ENCODE measurements at regions not wholly inside any gene's neighbourhood (a gene's known extent, or its start where the extent isn't known, plus 50 kb on each side); places are given as distances from the start of the nearest gene placed in this dataset.
A peak's percentile ranks its signal among the peaks of the same experiment; 100 is the strongest.

- no peaks in the 10 kb centered on the region for H3K4me1 ChIP-seq (ENCODE audit: control insufficient read depth in 1 of 2, insufficient read depth in 2 of 2, low read length in 2 of 2)
- H2AFZ ChIP-seq (ENCODE audit: insufficient read depth, low read length, poor library complexity), result no peak overlapping the region
- H2BK5ac ChIP-seq (ENCODE audit: low read depth, low read length, poor library complexity), result no peak overlapping the region
- no CpG with 5 or more reads among the region's 4 CpGs for WGBS (ENCODE audit: extremely low coverage, insufficient coverage, insufficient read length)
- H3K79me2 ChIP-seq (ENCODE audit: control insufficient read depth, insufficient read depth, low read length, poor library complexity), result no peaks in the 10 kb centered on the region
- no peak overlapping the region for H3K18ac ChIP-seq (ENCODE audit: low read length)
- H3K27me3 ChIP-seq (ENCODE audit: insufficient read depth, low read length), result no peaks in the 10 kb centered on the region
- H2BK12ac ChIP-seq (ENCODE audit: low read length), result no peak overlapping the region
- no peak overlapping the region for H3K4me3 ChIP-seq (ENCODE audit: low read depth, low read length)
- H3K9ac ChIP-seq (ENCODE audit: low read length), result no peak overlapping the region
- no peak overlapping the region for H2BK120ac ChIP-seq (ENCODE audit: insufficient read depth, low read length, poor library complexity)
- no peak overlapping the region for H3K23ac ChIP-seq (ENCODE audit: low read length)
- DNase-seq, result no peak
- H3K14ac ChIP-seq (ENCODE audit: low read length), result no peak overlapping the region
- H3K36me3 ChIP-seq (ENCODE audit: control insufficient read depth in 1 of 2, insufficient read depth in 2 of 2, low read length in 2 of 2), result no peaks in the 10 kb centered on the region
- no peak overlapping the region for H2AK5ac ChIP-seq (ENCODE audit: low read length)
- H3K4ac ChIP-seq (ENCODE audit: low read depth, low read length), result no peak overlapping the region
- no peak overlapping the region for H4K12ac ChIP-seq (ENCODE audit: low read depth, low read length)
- H4K91ac ChIP-seq (ENCODE audit: low read depth, low read length), result no peak overlapping the region
- H3K79me1 ChIP-seq (ENCODE audit: low read length), result no peaks in the 10 kb centered on the region
- no peak overlapping the region for H3K4me2 ChIP-seq (ENCODE audit: low read length)
- H3K27ac ChIP-seq (ENCODE audit: low read depth, low read length), result no peak overlapping the region
- H3K9me3 ChIP-seq (ENCODE audit: insufficient read depth, low read depth, low read length), result no peaks in the 10 kb centered on the region
- no peak overlapping the region for H4K8ac ChIP-seq (ENCODE audit: low read depth, low read length)
Observed at GRCh38 chr2:159860581-159861310, 62.7 kb upstream of the CD302 start.

GRCh38 chr2:159859583-159859982 lies 61.6 kb upstream of the CD302 start:
- Histone ChIP-seq H3K23ac (ENCODE audit: low read length) (no peak overlapping the region), H3K79me1 (ENCODE audit: low read length) (no peaks in the 10 kb centered on the region), H3K36me3 (ENCODE audit: control insufficient read depth in 1 of 2, insufficient read depth in 2 of 2, low read length in 2 of 2) (no peaks in the 10 kb centered on the region), H3K79me2 (ENCODE audit: control insufficient read depth, insufficient read depth, low read length, poor library complexity) (no peaks in the 10 kb centered on the region), H3K9me3 (ENCODE audit: insufficient read depth, low read depth, low read length) (no peaks in the 10 kb centered on the region), H3K4me3 (ENCODE audit: low read depth, low read length) (no peak overlapping the region), H3K4ac (ENCODE audit: low read depth, low read length) (no peak overlapping the region), H3K9ac (ENCODE audit: low read length) (no peak overlapping the region), H3K4me1 (ENCODE audit: control insufficient read depth in 1 of 2, insufficient read depth in 2 of 2, low read length in 2 of 2) (no peaks in the 10 kb centered on the region), H3K14ac (ENCODE audit: low read length) (no peak overlapping the region), H2BK120ac (ENCODE audit: insufficient read depth, low read length, poor library complexity) (no peak overlapping the region), H2AK5ac (ENCODE audit: low read length) (no peak overlapping the region), H4K12ac (ENCODE audit: low read depth, low read length) (no peak overlapping the region), H4K91ac (ENCODE audit: low read depth, low read length) (no peak overlapping the region), H2AFZ (ENCODE audit: insufficient read depth, low read length, poor library complexity) (no peak overlapping the region), H4K8ac (ENCODE audit: low read depth, low read length) (no peak overlapping the region), H2BK5ac (ENCODE audit: low read depth, low read length, poor library complexity) (no peak overlapping the region), H3K27me3 (ENCODE audit: insufficient read depth, low read length) (no peaks in the 10 kb centered on the region), H3K18ac (ENCODE audit: low read length) (no peak overlapping the region), H2BK12ac (ENCODE audit: low read length) (no peak overlapping the region), H3K27ac (ENCODE audit: low read depth, low read length) (no peak overlapping the region), H3K4me2 (ENCODE audit: low read length) (no peak overlapping the region)
- DNase-seq, result no peak
- no CpG with 5 or more reads among the region's 1 CpG for WGBS (ENCODE audit: extremely low coverage, insufficient coverage, insufficient read length)

- Histone ChIP-seq H3K27ac (ENCODE audit: low read depth, low read length) (no peak overlapping the region), H4K91ac (ENCODE audit: low read depth, low read length) (no peak overlapping the region), H3K4me3 (ENCODE audit: low read depth, low read length) (no peak overlapping the region), H3K4me2 (ENCODE audit: low read length) (no peak overlapping the region), H3K79me2 (ENCODE audit: control insufficient read depth, insufficient read depth, low read length, poor library complexity) (no peaks in the 10 kb centered on the region), H4K12ac (ENCODE audit: low read depth, low read length) (no peak overlapping the region), H4K8ac (ENCODE audit: low read depth, low read length) (no peak overlapping the region), H3K4me1 (ENCODE audit: control insufficient read depth in 1 of 2, insufficient read depth in 2 of 2, low read length in 2 of 2) (no peaks in the 10 kb centered on the region), H2AK5ac (ENCODE audit: low read length) (no peak overlapping the region), H2BK12ac (ENCODE audit: low read length) (no peak overlapping the region), H3K23ac (ENCODE audit: low read length) (no peak overlapping the region), H3K36me3 (ENCODE audit: control insufficient read depth in 1 of 2, insufficient read depth in 2 of 2, low read length in 2 of 2) (no peaks in the 10 kb centered on the region), H3K9me3 (ENCODE audit: insufficient read depth, low read depth, low read length) (no peaks in the 10 kb centered on the region), H3K79me1 (ENCODE audit: low read length) (no peaks in the 10 kb centered on the region), H2BK120ac (ENCODE audit: insufficient read depth, low read length, poor library complexity) (no peak overlapping the region), H3K14ac (ENCODE audit: low read length) (no peak overlapping the region), H3K9ac (ENCODE audit: low read length) (no peak overlapping the region), H3K4ac (ENCODE audit: low read depth, low read length) (no peak overlapping the region), H2BK5ac (ENCODE audit: low read depth, low read length, poor library complexity) (no peak overlapping the region), H3K27me3 (ENCODE audit: insufficient read depth, low read length) (no peaks in the 10 kb centered on the region), H2AFZ (ENCODE audit: insufficient read depth, low read length, poor library complexity) (no peak overlapping the region), H3K18ac (ENCODE audit: low read length) (no peak overlapping the region)
- no CpG with 5 or more reads among the region's 2 CpGs for WGBS (ENCODE audit: extremely low coverage, insufficient coverage, insufficient read length)
- no peak for DNase-seq
Observed at GRCh38 chr2:159856760-159857159, 58.8 kb upstream of the CD302 start.

- Histone ChIP-seq H3K36me3 (ENCODE audit: control insufficient read depth in 1 of 2, insufficient read depth in 2 of 2, low read length in 2 of 2) (no peaks in the 10 kb centered on the region), H3K9ac (ENCODE audit: low read length) (no peak overlapping the region), H3K14ac (ENCODE audit: low read length) (no peak overlapping the region), H3K4ac (ENCODE audit: low read depth, low read length) (no peak overlapping the region), H4K12ac (ENCODE audit: low read depth, low read length) (no peak overlapping the region), H4K8ac (ENCODE audit: low read depth, low read length) (no peak overlapping the region), H2BK12ac (ENCODE audit: low read length) (no peak overlapping the region), H3K4me2 (ENCODE audit: low read length) (no peak overlapping the region), H3K18ac (ENCODE audit: low read length) (no peak overlapping the region), H2AFZ (ENCODE audit: insufficient read depth, low read length, poor library complexity) (no peak overlapping the region), H3K79me1 (ENCODE audit: low read length) (no peaks in the 10 kb centered on the region), H3K27ac (ENCODE audit: low read depth, low read length) (no peak overlapping the region), H3K79me2 (ENCODE audit: control insufficient read depth, insufficient read depth, low read length, poor library complexity) (no peaks in the 10 kb centered on the region), H2AK5ac (ENCODE audit: low read length) (no peak overlapping the region), H3K4me1 (ENCODE audit: control insufficient read depth in 1 of 2, insufficient read depth in 2 of 2, low read length in 2 of 2) (no peaks in the 10 kb centered on the region), H2BK5ac (ENCODE audit: low read depth, low read length, poor library complexity) (no peak overlapping the region), H3K4me3 (ENCODE audit: low read depth, low read length) (no peak overlapping the region), H2BK120ac (ENCODE audit: insufficient read depth, low read length, poor library complexity) (no peak overlapping the region), H3K9me3 (ENCODE audit: insufficient read depth, low read depth, low read length) (no peaks in the 10 kb centered on the region), H4K91ac (ENCODE audit: low read depth, low read length) (no peak overlapping the region), H3K23ac (ENCODE audit: low read length) (no peak overlapping the region), H3K27me3 (ENCODE audit: insufficient read depth, low read length) (no peaks in the 10 kb centered on the region)
- peak; percentile 16 to 48 for DNase-seq
- WGBS (ENCODE audit: extremely low coverage, insufficient coverage, insufficient read length), result no CpG with 5 or more reads among the region's 5 CpGs
Observed at GRCh38 chr2:159855557-159856061, 57.6 kb upstream of the CD302 start.

Data from trophoblast cell (in vitro differentiated cells and primary cell).